Thyroid gland (tissue), 4 donors: ENCODE measurements at regions not wholly inside any gene's neighbourhood (a gene's known extent, or its start where the extent isn't known, plus 50 kb on each side); places are given as distances from the start of the nearest gene placed in this dataset.

Source experiments
- CTCF ChIP-seq, 6 experiments: fragments of 200-600 bp in 3 of 6; fragments of 450-650 bp in 3 of 6; sonication (generic) in 3 of 6; IDR thresholded peaks; one replicate each; pipeline ENCODE4 v1.5.1; 2016 to 2019; ENCODE audit warnings: antibody characterized with exemption in 6 of 6, mild to moderate bottlenecking in 2 of 6, inconsistent platforms in 1 of 6, moderate library complexity in 1 of 6
- POLR2A ChIP-seq, 2 donors: fragments of 450-650 bp; IDR thresholded peaks; one replicate each; pipeline ENCODE4 v1.6.1; 2017; ENCODE audit warnings: antibody characterized with exemption in 2 of 2, mild to moderate bottlenecking in 2 of 2, moderate library complexity in 1 of 2

GRCh38 chr20:40331249-40331648, 357.8 kb downstream of the MAFB start:
- TF ChIP-seq CTCF (IDR thresholded peaks at IDR 0.05) (no peak), POLR2A (IDR thresholded peaks at IDR 0.05) (no peak)
